AG09309 (cell line): ENCODE measurements at regions not wholly inside any gene's neighbourhood (a gene's known extent, or its start where the extent isn't known, plus 50 kb on each side); places are given as distances from the start of the nearest gene placed in this dataset.

ENCODE experiments used
- DNase-seq: peaks from one replicate; pipeline ENCODE4 v3.0.0-alpha.2; 2010; ENCODE audit warnings: low read depth
- H3K4me3 ChIP-seq: 2 replicates; pipeline ENCODE4 v1.5.1; 2011; ENCODE audit warnings: mild to moderate bottlenecking, low read depth, low read length, moderate library complexity; ENCODE audit not compliant: control insufficient read depth
- CTCF ChIP-seq: IDR thresholded peaks from 2 replicates; pipeline ENCODE4 v1.5.1; 2011; ENCODE audit warnings: mild to moderate bottlenecking, low read depth, low read length, inconsistent platforms; ENCODE audit not compliant: insufficient read depth, control insufficient read depth; ENCODE audit errors: missing control alignments

DNA sequence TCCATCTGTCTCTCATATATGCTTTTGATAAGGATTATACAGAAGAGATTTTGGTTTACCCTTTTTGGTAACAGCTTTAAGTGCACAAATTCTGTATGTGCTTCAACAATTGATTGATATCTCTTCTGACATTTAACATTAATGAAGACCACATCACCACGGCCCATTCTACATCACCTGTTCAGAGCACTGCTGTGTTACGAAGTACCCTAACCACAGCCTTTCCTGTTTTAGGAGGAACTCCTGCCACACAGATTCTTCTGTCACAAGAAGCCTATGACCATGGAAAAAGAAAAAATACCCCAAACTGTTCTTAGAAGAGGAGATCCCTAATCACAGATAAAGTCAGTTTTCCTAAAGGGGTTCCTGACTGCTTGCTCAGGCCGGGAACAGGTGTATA lies 170.1 kb downstream of the NSUN3 start:
- H3K4me3 ChIP-seq, result no peak overlapping the region
- DNase-seq, result no peak
- no peak for TF ChIP-seq CTCF

DNA sequence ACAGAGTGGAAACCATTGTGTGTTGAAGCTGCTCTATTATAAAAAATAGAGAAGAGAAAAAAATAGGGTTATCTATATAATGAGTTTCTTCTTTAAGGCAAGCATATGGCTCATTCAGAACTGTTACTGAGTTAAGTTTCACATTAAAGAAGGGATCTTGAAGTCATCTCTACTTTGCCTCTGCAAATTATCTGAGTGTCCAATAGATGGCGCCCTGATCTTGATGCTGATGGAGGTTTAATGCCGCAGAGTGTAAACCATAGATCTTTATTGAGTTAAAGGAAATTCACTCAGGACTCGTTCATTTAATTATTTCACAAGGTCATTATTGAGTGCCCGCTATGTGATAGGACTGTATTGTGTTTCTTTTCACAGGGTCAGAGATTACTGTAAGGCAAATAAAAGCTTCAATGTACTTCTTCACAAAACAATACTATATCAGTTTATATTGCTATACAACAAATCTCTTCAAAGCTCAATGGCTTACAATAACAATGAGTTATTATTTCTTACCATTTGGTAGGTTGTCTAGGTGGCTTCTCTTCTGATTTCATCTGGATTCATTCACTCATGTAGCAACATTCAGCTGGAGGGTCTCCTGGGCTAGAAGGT lies 171.4 kb downstream of the NSUN3 start:
- no peak for DNase-seq
- TF ChIP-seq CTCF, result peak; percentile 54
- no peak overlapping the region for H3K4me3 ChIP-seq

GRCh38 chr3:94241986-94242385 lies 179.1 kb downstream of the NSUN3 start:
- no peak for TF ChIP-seq CTCF
- no peak overlapping the region for H3K4me3 ChIP-seq
- DNase-seq, result no peak

- H3K4me3 ChIP-seq, result no peak overlapping the region
- no peak for DNase-seq
- no peak for TF ChIP-seq CTCF
Observed at GRCh38 chr3:94246171-94246570, 183.3 kb downstream of the NSUN3 start.

- no peak for DNase-seq
- no peak overlapping the region for H3K4me3 ChIP-seq
- no peak for TF ChIP-seq CTCF
Observed at GRCh38 chr3:94248042-94248441, 185.2 kb downstream of the NSUN3 start.

DNA sequence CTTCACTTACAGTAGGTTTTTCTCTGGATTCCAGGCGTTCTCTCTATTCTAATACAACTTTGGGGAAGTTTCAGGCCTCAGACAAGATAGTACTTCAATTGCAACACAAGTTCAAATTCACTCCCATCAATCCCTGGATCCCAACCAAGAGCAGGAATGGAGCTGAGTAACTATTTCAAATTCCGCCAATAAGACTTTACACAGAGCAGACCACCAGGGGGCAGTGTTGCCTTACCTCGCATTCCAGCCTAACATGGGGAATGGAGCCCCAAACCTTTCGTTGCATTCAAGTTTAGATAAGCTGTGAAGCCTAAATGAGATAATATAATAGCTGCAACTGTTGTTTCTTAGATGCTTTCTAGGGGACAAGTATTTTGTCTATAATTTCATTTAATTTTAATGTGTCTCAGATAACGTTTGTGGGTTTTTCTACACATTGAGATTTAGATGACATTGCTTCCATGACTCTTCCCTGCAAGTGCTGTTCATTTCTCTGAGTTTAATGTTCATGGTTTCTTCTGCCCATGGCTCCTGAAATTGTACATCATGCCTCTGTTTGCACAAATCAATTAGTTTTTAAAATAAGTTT lies 186.7 kb downstream of the NSUN3 start:
- peak; percentile 18 for DNase-seq
- H3K4me3 ChIP-seq, result no peak overlapping the region
- TF ChIP-seq CTCF, result peak; percentile 80
